Astrocyte of the cerebellum (primary cell): ENCODE measurements at regions not wholly inside any gene's neighbourhood (a gene's known extent, or its start where the extent isn't known, plus 50 kb on each side); places are given as distances from the start of the nearest gene placed in this dataset.
"Not testable (repeated sequence)": the region's sequence is repeated elsewhere in the genome, so short reads cannot be mapped to it uniquely, and the experiment has no call there.

Source experiments
- DNase-seq: peaks from one replicate; pipeline ENCODE4 v3.0.0-alpha.2; 2011; ENCODE audit warnings: low read depth
- H3K4me3 ChIP-seq: 2 replicates; pipeline ENCODE4 v1.5.1; 2011; ENCODE audit warnings: mild to moderate bottlenecking, low read depth, low read length, moderate library complexity
- CTCF ChIP-seq: IDR thresholded peaks from 2 replicates; pipeline ENCODE4 v1.5.1; 2012; ENCODE audit warnings: low read length, low read depth, moderate library complexity, mild to moderate bottlenecking; ENCODE audit errors: missing control alignments
- in situ Hi-C: cut with HindIII; loops from 2 replicates; pipeline ENCODE4 v1.10.0; 2017; ENCODE audit warnings: low sequenced_read_pairs

- in situ Hi-C loops, result no loop called here
- TF ChIP-seq CTCF, result no peak
- no peak overlapping the region for H3K4me3 ChIP-seq
- no peak for DNase-seq
Measured at GRCh38 chr6:102761872-102762271, 1368.4 kb downstream of the GRIK2 start.

- no peak overlapping the region for H3K4me3 ChIP-seq
- no peak for DNase-seq
- in situ Hi-C loops, result no loop called here
- no peak for TF ChIP-seq CTCF
Measured at GRCh38 chr6:102759415-102759814, 1365.9 kb downstream of the GRIK2 start.

- in situ Hi-C loops, H3K4me3 ChIP-seq, DNase-seq: not testable (repeated sequence)
Measured at GRCh38 chr6:102758536-102758935, 1365.0 kb downstream of the GRIK2 start.

- H3K4me3 ChIP-seq, result no peak overlapping the region
- in situ Hi-C loops, result no loop called here
- no peak for DNase-seq
- TF ChIP-seq CTCF, result no peak
Measured at GRCh38 chr6:102749210-102749971, 1355.9 kb downstream of the GRIK2 start.

GRCh38 chr6:102746941-102747340, 1353.4 kb downstream of the GRIK2 start:
- no peak for DNase-seq
- in situ Hi-C loops, result no loop called here
- TF ChIP-seq CTCF, result no peak

GRCh38 chr6:102742754-102743356, 1349.3 kb downstream of the GRIK2 start:
- in situ Hi-C loops, result no loop called here
- TF ChIP-seq CTCF, result no peak
- no peak overlapping the region for H3K4me3 ChIP-seq
- DNase-seq, result no peak

More at GRCh38 chr6:102746941-102747340, 1353.4 kb downstream of the GRIK2 start:
- H3K4me3 ChIP-seq, result no peak overlapping the region

GRCh38 chr6:102742028-102742427, 1348.5 kb downstream of the GRIK2 start:
- no peak overlapping the region for H3K4me3 ChIP-seq
- no peak for TF ChIP-seq CTCF
- in situ Hi-C loops, result no loop called here
- no peak for DNase-seq
